Activated CD8-positive, alpha-beta T cell treated with anti-CD3 and anti-CD28 coated beads, Interleukin-2, amount 10 ng/mL, durations not matched to agents 7 days and 5 days (primary cell): ENCODE measurements at regions not wholly inside any gene's neighbourhood (a gene's known extent, or its start where the extent isn't known, plus 50 kb on each side); places are given as distances from the start of the nearest gene placed in this dataset.

ENCODE experiments used
- ATAC-seq: fragments of 150-1000 bp; cut with Tn5 transposase; one replicate; pipeline ENCODE4 v1.10.0; 2021; ENCODE audit warnings: moderate library complexity
- CTCF ChIA-PET: fragments of 350-600 bp; sonication (Branson Sonifier 250); formaldehyde crosslinking; loops from one replicate; lab custom pipeline; 2021; ENCODE audit warnings: antibody characterized with exemption; lab: Charles Lee
- POLR2A ChIA-PET: fragments of 350-600 bp; sonication (Branson Sonifier 250); formaldehyde crosslinking; loops from one replicate; lab custom pipeline; 2021; ENCODE audit warnings: antibody characterized with exemption; lab: Charles Lee
- DNase-seq: peaks from one replicate; pipeline ENCODE4 v3.0.0-alpha.2; 2020
- H3K27ac Mint-ChIP-seq: one replicate; pipeline ENCODE4 v1.8.0; 2021; ENCODE audit warnings: mild to moderate bottlenecking, mixed read lengths
- H3K27me3 Mint-ChIP-seq: one replicate; pipeline ENCODE4 v1.8.0; 2021; ENCODE audit warnings: low read depth, mixed read lengths
- H3K36me3 Mint-ChIP-seq: one replicate; pipeline ENCODE4 v1.8.0; 2021; ENCODE audit warnings: low read depth, mixed read lengths
- H3K4me1 Mint-ChIP-seq: one replicate; pipeline ENCODE4 v1.8.0; 2021; ENCODE audit warnings: low read depth, mixed read lengths
- H3K4me3 Mint-ChIP-seq: one replicate; pipeline ENCODE4 v1.8.0; 2021; ENCODE audit warnings: mild to moderate bottlenecking, mixed read lengths
- H3K9me3 Mint-ChIP-seq: one replicate; pipeline ENCODE4 v1.8.0; 2022; ENCODE audit warnings: mixed read lengths; ENCODE audit not compliant: insufficient read depth

GRCh38 chr7:136140469-136140868, 163.3 kb upstream of the MTPN start:
- no peaks in the 10 kb centered on the region for H3K4me1 Mint-ChIP-seq
- DNase-seq (no peak), ATAC-seq (no peak)
- CTCF ChIA-PET: no interaction called here
- no peaks in the 10 kb centered on the region for H3K9me3 Mint-ChIP-seq
- POLR2A ChIA-PET: no interaction called here
- no peaks in the 10 kb centered on the region for H3K27me3 Mint-ChIP-seq
- no peaks in the 10 kb centered on the region for H3K36me3 Mint-ChIP-seq
- H3K27ac Mint-ChIP-seq: no peak overlapping the region
- H3K4me3 Mint-ChIP-seq: no peak overlapping the region

DNA sequence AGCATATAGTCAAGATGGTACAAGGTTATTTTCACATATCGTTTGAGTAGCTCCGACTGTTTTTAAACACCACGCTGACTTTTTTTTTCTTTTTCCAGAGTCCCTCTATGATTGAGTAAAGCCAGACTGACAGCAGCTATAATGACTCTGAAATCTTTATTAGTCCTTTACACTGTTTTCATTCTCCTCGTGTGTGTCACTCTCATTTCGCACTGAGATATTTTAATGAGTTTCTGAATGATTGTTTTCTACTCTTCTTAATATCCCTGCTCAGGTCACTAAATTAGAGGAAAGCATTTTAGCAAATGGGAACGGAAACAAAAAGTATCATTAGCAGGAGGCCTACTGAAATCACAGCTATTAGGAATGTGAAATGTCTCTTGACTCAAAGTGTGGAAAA, 162.3 kb upstream of the MTPN start:
- H3K4me1 Mint-ChIP-seq: no peaks in the 10 kb centered on the region
- ATAC-seq (no peak), DNase-seq (no peak)
- no peaks in the 10 kb centered on the region for H3K9me3 Mint-ChIP-seq
- no peak overlapping the region for H3K4me3 Mint-ChIP-seq
- no peak overlapping the region for H3K27ac Mint-ChIP-seq
- no peaks in the 10 kb centered on the region for H3K36me3 Mint-ChIP-seq
- ChIA-PET POLR2A (no interaction called here), CTCF (no interaction called here)
- no peaks in the 10 kb centered on the region for H3K27me3 Mint-ChIP-seq

DNA sequence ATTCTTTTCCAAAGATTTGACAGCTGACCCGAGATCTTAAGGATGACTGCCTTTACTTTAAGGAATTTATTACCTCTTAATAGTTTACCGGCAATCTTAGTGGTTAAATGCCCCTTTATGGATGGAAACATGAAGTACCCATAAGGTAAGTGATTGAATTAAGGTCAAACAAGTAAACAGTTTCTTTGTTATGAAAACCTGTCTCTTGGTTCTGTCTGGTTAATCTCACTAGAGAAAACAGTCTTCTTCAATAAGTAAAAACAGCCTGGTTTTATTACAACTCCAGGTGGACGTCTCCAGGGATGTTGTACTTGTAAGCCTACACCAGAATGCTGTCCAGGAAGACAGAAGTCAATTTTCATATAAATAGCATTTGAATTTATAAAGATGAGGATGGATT, 161.8 kb upstream of the MTPN start:
- H3K36me3 Mint-ChIP-seq: no peaks in the 10 kb centered on the region
- no peak for DNase-seq
- no peak overlapping the region for H3K4me3 Mint-ChIP-seq
- POLR2A ChIA-PET: no interaction called here
- H3K27ac Mint-ChIP-seq: no peak overlapping the region
- H3K9me3 Mint-ChIP-seq: no peaks in the 10 kb centered on the region
- CTCF ChIA-PET: no interaction called here
- ATAC-seq: no peak
- no peaks in the 10 kb centered on the region for H3K27me3 Mint-ChIP-seq
- H3K4me1 Mint-ChIP-seq: no peaks in the 10 kb centered on the region

DNA sequence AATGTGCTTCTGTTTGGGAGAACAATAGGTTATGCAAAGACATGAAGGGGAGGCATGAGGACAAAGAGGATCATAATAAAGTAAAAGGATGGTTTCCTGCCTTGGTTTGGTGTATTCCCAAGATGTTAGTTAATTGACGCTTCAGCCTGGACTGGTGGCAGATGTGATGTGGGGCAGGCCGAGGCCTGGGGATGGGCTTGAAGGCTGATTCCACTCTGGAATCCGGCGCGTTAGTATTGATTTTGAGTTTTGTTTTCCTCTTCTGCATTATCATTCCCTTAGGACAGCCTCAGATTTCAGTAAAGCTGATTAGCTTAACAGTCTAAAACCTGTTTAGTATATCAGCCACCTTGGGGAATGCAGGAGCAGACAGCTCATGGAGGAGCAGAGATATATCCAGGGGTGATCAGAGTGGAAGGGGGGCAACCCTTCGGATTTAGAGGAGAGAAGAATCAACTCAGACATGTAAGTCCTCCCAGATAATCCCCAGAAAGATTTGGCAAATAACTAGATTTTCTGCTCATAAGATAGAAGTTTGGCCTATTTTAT, 159.8 kb upstream of the MTPN start:
- ATAC-seq (no peak), DNase-seq (no peak)
- Mint-ChIP-seq H3K4me3 (no peak overlapping the region), H3K9me3 (no peaks in the 10 kb centered on the region), H3K27me3 (no peaks in the 10 kb centered on the region), H3K36me3 (no peaks in the 10 kb centered on the region), H3K27ac (no peak overlapping the region), H3K4me1 (no peaks in the 10 kb centered on the region)
- ChIA-PET CTCF (interaction anchor here (1.0 kb wide), 1 partner anchor 22 kb away, joined by 3 read pairs; no protein-coding TSS in a partner anchor), POLR2A (no interaction called here)

DNA sequence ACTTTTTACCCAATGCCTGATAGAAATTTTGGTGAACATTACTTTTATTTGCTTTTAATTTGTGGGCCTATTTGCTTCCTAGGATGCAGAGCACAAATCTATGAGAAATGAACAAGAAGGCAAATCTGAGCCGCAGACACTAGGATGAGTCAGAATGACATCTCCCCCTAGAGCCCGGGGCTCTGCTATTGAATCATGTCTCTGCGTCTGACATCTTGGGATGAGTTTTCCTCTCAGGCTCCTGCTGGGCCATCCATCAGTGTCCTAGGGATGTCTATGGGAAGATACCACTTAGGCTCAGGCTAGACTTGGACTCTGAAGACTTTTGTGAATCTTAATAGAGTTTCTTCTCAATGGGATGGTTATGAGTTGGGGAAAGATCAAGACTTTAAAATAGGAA, 157.3 kb upstream of the MTPN start:
- H3K27ac Mint-ChIP-seq: no peak overlapping the region
- ChIA-PET CTCF (no interaction called here), POLR2A (interaction anchor here (0.5 kb wide), 1 partner anchor 26 kb away, joined by 6 read pairs; no protein-coding TSS in a partner anchor)
- no peak for DNase-seq
- H3K36me3 Mint-ChIP-seq: no peaks in the 10 kb centered on the region
- ATAC-seq: no peak
- no peaks in the 10 kb centered on the region for H3K4me1 Mint-ChIP-seq
- H3K9me3 Mint-ChIP-seq: no peaks in the 10 kb centered on the region
- no peak overlapping the region for H3K4me3 Mint-ChIP-seq
- no peaks in the 10 kb centered on the region for H3K27me3 Mint-ChIP-seq

GRCh38 chr7:136133551-136133950, 156.4 kb upstream of the MTPN start:
- CTCF ChIA-PET: no interaction called here
- POLR2A ChIA-PET: no interaction called here
- DNase-seq (no peak), ATAC-seq (no peak)
- H3K4me1 Mint-ChIP-seq: no peaks in the 10 kb centered on the region
- no peak overlapping the region for H3K27ac Mint-ChIP-seq
- no peaks in the 10 kb centered on the region for H3K9me3 Mint-ChIP-seq
- no peaks in the 10 kb centered on the region for H3K27me3 Mint-ChIP-seq
- no peaks in the 10 kb centered on the region for H3K36me3 Mint-ChIP-seq
- H3K4me3 Mint-ChIP-seq: no peak overlapping the region

- Mint-ChIP-seq H3K4me1 (no peaks in the 10 kb centered on the region), H3K9me3 (no peaks in the 10 kb centered on the region), H3K4me3 (no peak overlapping the region), H3K27me3 (no peaks in the 10 kb centered on the region), H3K27ac (no peak overlapping the region), H3K36me3 (no peaks in the 10 kb centered on the region)
- POLR2A ChIA-PET: no interaction called here
- CTCF ChIA-PET: no interaction called here
- no peak for DNase-seq
- no peak for ATAC-seq
Measured at GRCh38 chr7:136131304-136131630, 154.1 kb upstream of the MTPN start.

DNA sequence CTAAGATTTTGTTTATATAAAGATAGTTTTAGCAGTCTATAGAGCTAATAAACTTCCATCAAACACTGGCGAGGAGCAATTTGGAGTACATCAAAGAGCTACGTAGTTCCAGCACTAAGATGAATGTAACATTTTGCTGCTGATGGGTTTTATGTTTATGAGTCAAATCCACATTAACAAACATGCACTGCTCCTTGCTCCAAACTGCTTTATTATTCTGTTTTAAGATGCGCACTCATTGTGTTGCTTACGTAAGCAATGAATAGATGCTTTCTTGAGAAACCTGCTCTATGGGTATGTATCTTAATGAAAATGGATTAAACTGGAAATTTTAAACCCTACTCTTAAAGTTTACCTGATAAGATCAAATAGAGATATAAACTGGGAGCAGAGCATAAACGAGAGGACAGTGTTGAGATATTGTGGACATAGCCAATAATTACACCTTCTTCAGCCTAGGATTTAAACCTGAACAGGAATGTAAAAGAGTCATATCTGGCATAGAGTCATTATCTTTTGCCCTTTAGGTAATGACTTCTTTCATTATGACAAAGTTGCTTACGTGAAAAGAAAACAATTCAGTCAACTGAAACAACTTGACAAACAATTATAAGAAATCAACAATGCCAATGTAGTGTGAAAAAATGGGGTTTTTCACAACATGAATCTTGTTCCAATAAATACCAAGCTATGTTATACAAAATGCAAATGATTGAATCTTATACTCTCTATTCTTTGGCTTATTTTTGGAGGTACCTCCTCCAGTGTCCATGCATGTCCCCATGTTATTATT, 153.5 kb upstream of the MTPN start:
- POLR2A ChIA-PET: no interaction called here

DNA sequence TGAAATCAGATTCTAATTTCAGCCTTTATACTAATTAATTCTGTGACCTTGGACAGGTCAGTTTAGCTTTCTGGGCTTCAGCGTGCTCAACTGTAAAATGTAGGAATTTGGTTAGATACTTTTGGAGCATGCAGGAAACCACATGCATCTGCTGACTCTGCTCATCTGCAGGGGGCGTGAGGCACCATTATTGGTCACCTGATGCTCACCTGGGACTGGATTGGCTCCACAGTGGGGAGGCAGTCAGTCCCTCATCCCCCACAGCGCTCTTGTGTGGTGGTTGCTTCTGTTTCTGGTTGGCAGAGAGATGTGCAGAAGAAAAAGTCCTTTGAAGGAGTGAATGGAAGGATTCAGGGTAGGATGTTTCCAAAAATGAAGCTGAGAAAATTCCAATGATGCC, 150.9 kb upstream of the MTPN start:
- DNase-seq (no peak), ATAC-seq (no peak)
- H3K4me3 Mint-ChIP-seq: no peak overlapping the region
- H3K27ac Mint-ChIP-seq: no peak overlapping the region
- no peaks in the 10 kb centered on the region for H3K4me1 Mint-ChIP-seq
- POLR2A ChIA-PET: no interaction called here
- no peaks in the 10 kb centered on the region for H3K9me3 Mint-ChIP-seq
- CTCF ChIA-PET: no interaction called here
- H3K27me3 Mint-ChIP-seq: no peaks in the 10 kb centered on the region
- no peaks in the 10 kb centered on the region for H3K36me3 Mint-ChIP-seq

More for the DNA sequence above, 153.5 kb upstream of the MTPN start:
- no peaks in the 10 kb centered on the region for H3K36me3 Mint-ChIP-seq
- no peaks in the 10 kb centered on the region for H3K9me3 Mint-ChIP-seq
- no peak for ATAC-seq
- CTCF ChIA-PET: no interaction called here
- no peaks in the 10 kb centered on the region for H3K4me1 Mint-ChIP-seq
- H3K27me3 Mint-ChIP-seq: no peaks in the 10 kb centered on the region
- H3K4me3 Mint-ChIP-seq: no peak overlapping the region
- no peak overlapping the region for H3K27ac Mint-ChIP-seq
- DNase-seq: no peak

DNA sequence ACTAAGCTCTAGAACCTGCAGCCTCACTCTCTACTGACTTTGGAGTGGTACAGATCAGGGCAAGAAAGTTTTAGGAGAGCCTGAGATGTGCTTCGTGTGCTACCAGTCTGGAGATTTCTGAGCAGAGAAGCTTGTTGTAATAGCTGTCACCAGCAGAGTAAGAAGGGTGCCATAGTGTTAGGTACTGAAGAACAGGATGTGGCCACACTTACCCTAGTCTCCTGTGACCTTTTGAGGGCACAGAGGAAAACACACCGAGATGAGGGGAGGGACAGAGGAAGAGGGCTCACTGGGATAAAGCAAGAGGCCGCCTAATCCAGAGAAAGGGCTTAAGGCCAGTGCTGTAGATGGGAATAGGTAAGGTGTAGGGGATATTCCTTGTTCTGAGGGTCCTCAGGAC, 146.2 kb upstream of the MTPN start:
- ATAC-seq (no peak), DNase-seq (no peak)
- Mint-ChIP-seq H3K4me1 (no peaks in the 10 kb centered on the region), H3K9me3 (no peaks in the 10 kb centered on the region), H3K27me3 (no peaks in the 10 kb centered on the region), H3K4me3 (no peak overlapping the region), H3K27ac (no peak overlapping the region), H3K36me3 (no peaks in the 10 kb centered on the region)
- POLR2A ChIA-PET: no interaction called here
- CTCF ChIA-PET: no interaction called here

DNA sequence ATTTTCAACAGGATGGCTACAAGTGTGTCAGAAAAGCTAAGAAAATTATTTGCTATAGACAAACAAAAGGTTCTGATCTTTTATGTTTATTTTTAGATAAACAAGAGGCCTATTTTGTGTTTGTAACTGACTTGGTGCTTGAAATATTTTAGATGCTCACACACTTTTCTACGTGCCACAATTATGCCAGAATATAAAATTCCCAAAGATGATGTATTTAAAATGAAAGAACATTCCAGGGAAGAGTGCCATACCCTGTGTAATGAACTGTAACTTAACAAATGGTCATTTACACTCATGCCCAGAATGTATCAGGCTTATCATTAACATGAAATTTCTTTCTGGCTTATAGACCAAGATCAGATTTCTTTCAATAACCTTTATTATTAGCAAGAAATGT, 144.9 kb upstream of the MTPN start:
- Mint-ChIP-seq H3K27me3 (no peaks in the 10 kb centered on the region), H3K9me3 (no peaks in the 10 kb centered on the region), H3K4me1 (no peaks in the 10 kb centered on the region), H3K27ac (no peak overlapping the region), H3K36me3 (no peaks in the 10 kb centered on the region), H3K4me3 (no peak overlapping the region)
- ChIA-PET CTCF (no interaction called here), POLR2A (no interaction called here)
- ATAC-seq: no peak
- DNase-seq: no peak

DNA sequence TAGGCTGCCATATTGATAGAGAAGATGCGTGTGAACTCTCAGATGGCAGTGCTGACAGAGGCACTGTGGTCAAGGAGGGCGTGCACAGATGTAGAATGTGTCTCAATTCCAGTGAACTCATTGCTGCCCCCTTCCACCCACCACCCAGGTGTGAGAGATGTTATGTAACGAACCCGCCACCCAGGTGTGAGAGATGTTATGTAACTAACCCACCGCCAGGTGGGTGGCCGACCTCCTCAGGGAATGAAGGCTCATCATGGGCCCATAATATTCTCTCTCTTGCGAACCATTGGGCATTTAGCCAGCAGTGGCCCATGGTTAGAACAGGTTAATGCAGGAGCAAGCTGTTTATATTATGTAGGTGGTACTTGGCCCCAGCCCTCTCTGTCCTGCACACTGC, 140.4 kb upstream of the MTPN start:
- CTCF ChIA-PET: no interaction called here
- DNase-seq: no peak
- POLR2A ChIA-PET: no interaction called here
- ATAC-seq: no peak
- Mint-ChIP-seq H3K27ac (no peak overlapping the region), H3K36me3 (no peaks in the 10 kb centered on the region), H3K4me3 (no peak overlapping the region), H3K4me1 (no peaks in the 10 kb centered on the region), H3K9me3 (no peaks in the 10 kb centered on the region), H3K27me3 (no peaks in the 10 kb centered on the region)

GRCh38 chr7:136116186-136116585, 139.0 kb upstream of the MTPN start:
- H3K9me3 Mint-ChIP-seq: no peaks in the 10 kb centered on the region
- POLR2A ChIA-PET: no interaction called here

More at GRCh38 chr7:136116186-136116585, 139.0 kb upstream of the MTPN start:
- no peak for ATAC-seq
- CTCF ChIA-PET: interaction anchor here (1.5 kb wide), 1 partner anchor 215 kb away, joined by 3 read pairs; no protein-coding TSS in a partner anchor
- H3K27ac Mint-ChIP-seq: no peak overlapping the region
- no peak for DNase-seq
- H3K4me1 Mint-ChIP-seq: no peaks in the 10 kb centered on the region
- no peaks in the 10 kb centered on the region for H3K36me3 Mint-ChIP-seq
- no peaks in the 10 kb centered on the region for H3K27me3 Mint-ChIP-seq
- no peak overlapping the region for H3K4me3 Mint-ChIP-seq
